GM23248 (cell line): ENCODE measurements at regions not wholly inside any gene's neighbourhood (a gene's known extent, or its start where the extent isn't known, plus 50 kb on each side); places are given as distances from the start of the nearest gene placed in this dataset.

Experiments
- EZH2 ChIP-seq: fragments of 200-600 bp; sonication (generic); IDR thresholded peaks from 2 replicates; pipeline ENCODE4 v1.6.1; 2018; ENCODE audit warnings: antibody characterized with exemption, mild to moderate bottlenecking; ENCODE audit not compliant: insufficient read depth, poor library complexity, severe bottlenecking
- EZH2phosphoT487 ChIP-seq: fragments of 200-600 bp; sonication (generic); IDR thresholded peaks from 2 replicates; pipeline ENCODE4 v1.6.1; 2018; ENCODE audit warnings: antibody characterized with exemption, moderate library complexity, mild to moderate bottlenecking, low read depth; ENCODE audit not compliant: insufficient read depth

- TF ChIP-seq EZH2phosphoT487 = no peak
- TF ChIP-seq EZH2 = no peak
Observed at GRCh38 chr13:20326276-20326675, 94.2 kb upstream of the GJB6 start.
